OCI-LY3 (cell line): ENCODE measurements at regions not wholly inside any gene's neighbourhood (a gene's known extent, or its start where the extent isn't known, plus 50 kb on each side); places are given as distances from the start of the nearest gene placed in this dataset.

Source experiments
- H2AFZ ChIP-seq: fragments of 200-600, 300-600 bp; shearing (Covaris generic); 2 replicates; pipeline ENCODE4 v1.6.0; 2014; ENCODE audit warnings: antibody characterized with exemption, low read depth, low read length
- H3K27ac ChIP-seq: fragments of 200-600, 300-600 bp; sonication (generic); 2 replicates; pipeline ENCODE4 v1.5.1; 2014; ENCODE audit warnings: mild to moderate bottlenecking, low read length, moderate library complexity, mixed read lengths
- H3K27me3 ChIP-seq: fragments of 200-600, 300-600 bp; sonication (generic); 2 replicates; pipeline ENCODE4 v1.6.1; 2014; ENCODE audit warnings: low read depth, low read length, mixed read lengths
- H3K36me3 ChIP-seq: fragments of 200-600, 300-600 bp; sonication (generic); replicated peaks from 2 replicates; pipeline ENCODE3; 2014; ENCODE audit warnings: low read depth, low read length, mixed read lengths
- H3K4me1 ChIP-seq: fragments of 300-600, 200-600 bp; sonication (generic); 2 replicates; pipeline ENCODE4 v1.6.1; 2014; ENCODE audit warnings: low read length, mixed read lengths
- H3K4me2 ChIP-seq: fragments of 200-600, 300-600 bp; sonication (generic); 2 replicates; pipeline ENCODE4 v1.6.1; 2014; ENCODE audit warnings: low read length, mixed read lengths
- H3K4me3 ChIP-seq: fragments of 300-600, 200-600 bp; sonication (generic); 2 replicates; pipeline ENCODE4 v1.5.1; 2014; ENCODE audit warnings: antibody characterized with exemption, mild to moderate bottlenecking, low read length, moderate library complexity
- H3K79me2 ChIP-seq: fragments of 300-600, 200-600 bp; shearing (Covaris generic); 2 replicates; pipeline ENCODE4 v1.6.1; 2014; ENCODE audit warnings: mild to moderate bottlenecking, low read length, mixed read lengths
- H3K9ac ChIP-seq: fragments of 300-600, 200-600 bp; shearing (Covaris generic); 2 replicates; pipeline ENCODE4 v1.6.0; 2014; ENCODE audit warnings: mild to moderate bottlenecking, low read length, moderate library complexity
- H3K9me3 ChIP-seq: fragments of 200-600, 300-600 bp; shearing (Covaris generic); 2 replicates; pipeline ENCODE4 v1.6.1; 2014; ENCODE audit warnings: low read length, mixed read lengths; ENCODE audit not compliant: insufficient read depth
- H4K20me1 ChIP-seq: fragments of 200-600, 300-600 bp; sonication (generic); 2 replicates; pipeline ENCODE4 v1.6.1; 2016; ENCODE audit warnings: low read length, mixed read lengths; ENCODE audit not compliant: insufficient read depth
- CTCF ChIP-seq: fragments of 200-600, 300-600 bp; sonication (generic); IDR thresholded peaks from 2 replicates; pipeline ENCODE4 v1.5.1; 2014; ENCODE audit warnings: antibody characterized with exemption, low read length, low read depth
- EZH2phosphoT487 ChIP-seq: fragments of 200-600 bp; shearing (Covaris generic); IDR thresholded peaks from 2 replicates; pipeline ENCODE4 v1.6.1; 2018; ENCODE audit warnings: antibody characterized with exemption, mixed run types, low read depth

GRCh38 chr6:21909321-21909720 is 315.8 kb downstream of the SOX4 start:
- Histone ChIP-seq H3K27me3 (no peaks in the 10 kb centered on the region), H3K4me3 (no peak overlapping the region), H4K20me1 (no peaks in the 10 kb centered on the region), H3K27ac (no peak overlapping the region), H3K4me1 (no peaks in the 10 kb centered on the region), H3K4me2 (no peak overlapping the region), H2AFZ (no peak overlapping the region), H3K9ac (no peak overlapping the region), H3K36me3 (no peaks in the 10 kb centered on the region), H3K9me3 (no peaks in the 10 kb centered on the region), H3K79me2 (no peaks in the 10 kb centered on the region)
- no peak for TF ChIP-seq EZH2phosphoT487
- TF ChIP-seq CTCF, result no peak

DNA sequence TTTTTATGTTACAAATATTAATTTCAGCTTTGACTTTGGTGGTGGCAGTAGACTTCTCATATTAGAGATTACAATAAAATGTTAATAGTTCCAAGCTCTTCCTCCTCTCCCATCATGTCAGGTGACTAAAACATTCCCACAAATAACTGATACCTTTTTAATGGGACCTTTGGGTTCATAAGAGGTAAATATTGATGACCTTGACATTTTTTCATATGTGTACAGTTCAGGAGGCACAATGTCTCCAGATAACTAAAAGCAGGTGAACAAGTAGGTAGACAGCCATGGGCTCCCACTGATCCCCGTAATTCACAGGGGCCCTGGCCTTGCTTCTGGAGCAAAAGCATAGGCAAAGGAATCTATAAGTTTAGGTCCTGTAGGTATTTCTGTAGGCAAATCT is 317.7 kb downstream of the SOX4 start:
- no peaks in the 10 kb centered on the region for H3K27me3 ChIP-seq
- TF ChIP-seq CTCF, result no peak
- no peak for TF ChIP-seq EZH2phosphoT487
- H3K36me3 ChIP-seq, result no peaks in the 10 kb centered on the region
- no peaks in the 10 kb centered on the region for H3K79me2 ChIP-seq
- H3K9ac ChIP-seq, result no peak overlapping the region
- H3K9me3 ChIP-seq, result no peaks in the 10 kb centered on the region
- no peaks in the 10 kb centered on the region for H4K20me1 ChIP-seq
- H3K4me1 ChIP-seq, result no peaks in the 10 kb centered on the region
- H3K27ac ChIP-seq, result no peak overlapping the region
- H3K4me3 ChIP-seq, result no peak overlapping the region
- no peak overlapping the region for H3K4me2 ChIP-seq
- H2AFZ ChIP-seq, result no peak overlapping the region

- no peaks in the 10 kb centered on the region for H3K27me3 ChIP-seq
- H3K9ac ChIP-seq, result no peak overlapping the region
- no peaks in the 10 kb centered on the region for H3K79me2 ChIP-seq
- H3K27ac ChIP-seq, result no peak overlapping the region
- no peak overlapping the region for H3K4me2 ChIP-seq
- no peak overlapping the region for H2AFZ ChIP-seq
- no peak for TF ChIP-seq CTCF
- TF ChIP-seq EZH2phosphoT487, result no peak
- no peaks in the 10 kb centered on the region for H3K9me3 ChIP-seq
- H3K4me1 ChIP-seq, result no peaks in the 10 kb centered on the region
- no peaks in the 10 kb centered on the region for H4K20me1 ChIP-seq
- no peaks in the 10 kb centered on the region for H3K36me3 ChIP-seq
- no peak overlapping the region for H3K4me3 ChIP-seq
Measured at GRCh38 chr6:21912151-21912832, 318.7 kb downstream of the SOX4 start.

GRCh38 chr6:21914121-21914973 is 320.8 kb downstream of the SOX4 start:
- no peaks in the 10 kb centered on the region for H3K36me3 ChIP-seq
- no peak overlapping the region for H3K4me2 ChIP-seq
- H3K4me1 ChIP-seq, result no peaks in the 10 kb centered on the region
- no peaks in the 10 kb centered on the region for H3K9me3 ChIP-seq
- no peak overlapping the region for H3K4me3 ChIP-seq
- H3K9ac ChIP-seq, result no peak overlapping the region
- no peak overlapping the region for H2AFZ ChIP-seq
- no peaks in the 10 kb centered on the region for H3K27me3 ChIP-seq
- H3K27ac ChIP-seq, result no peak overlapping the region
- no peaks in the 10 kb centered on the region for H4K20me1 ChIP-seq
- TF ChIP-seq EZH2phosphoT487 (no peak), CTCF (no peak)
- H3K79me2 ChIP-seq, result no peaks in the 10 kb centered on the region
